Fibroblast of lung (primary cell): ENCODE measurements at regions not wholly inside any gene's neighbourhood (a gene's known extent, or its start where the extent isn't known, plus 50 kb on each side); places are given as distances from the start of the nearest gene placed in this dataset.

Experiments used
- EZH2 ChIP-seq: IDR thresholded peaks from 2 replicates; pipeline ENCODE4 v1.5.1; 2012; ENCODE audit warnings: low read length, control low read depth, mild to moderate bottlenecking; ENCODE audit errors: missing control alignments
- TF ChIP-seq, protein P1 (sequence below), 2 donors: IDR thresholded peaks in 1 of 2; conservative IDR thresholded peaks in 1 of 2; 1 replicate in 1 of 2; 2 replicates in 1 of 2; pipeline ENCODE4 v1.5.1; 2011 to 2012; ENCODE audit warnings: low read length in 2 of 2, control low read depth in 1 of 2, inconsistent platforms in 1 of 2, low read depth in 1 of 2, mild to moderate bottlenecking in 1 of 2

DNA sequence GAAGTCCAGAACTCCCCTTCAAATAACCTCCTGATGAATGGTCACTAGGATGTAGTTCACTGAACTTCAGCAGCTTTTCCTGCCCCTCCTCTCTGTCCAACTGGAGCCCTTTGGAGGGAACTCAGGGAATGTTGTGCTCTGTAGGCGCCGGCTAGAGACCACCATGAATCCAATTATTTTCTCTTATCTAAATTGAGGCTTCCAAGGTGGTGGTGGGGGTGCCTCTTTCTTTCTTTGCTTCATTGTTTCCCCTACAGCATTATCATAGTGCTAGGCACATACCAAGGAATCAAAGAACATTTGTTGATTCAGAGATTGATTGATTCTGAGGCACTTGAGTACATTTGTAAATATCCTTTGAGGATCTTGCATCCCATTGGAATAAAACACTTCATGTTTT lies 426.6 kb upstream of the PLXNA2 start:
- TF ChIP-seq, protein P1, sequence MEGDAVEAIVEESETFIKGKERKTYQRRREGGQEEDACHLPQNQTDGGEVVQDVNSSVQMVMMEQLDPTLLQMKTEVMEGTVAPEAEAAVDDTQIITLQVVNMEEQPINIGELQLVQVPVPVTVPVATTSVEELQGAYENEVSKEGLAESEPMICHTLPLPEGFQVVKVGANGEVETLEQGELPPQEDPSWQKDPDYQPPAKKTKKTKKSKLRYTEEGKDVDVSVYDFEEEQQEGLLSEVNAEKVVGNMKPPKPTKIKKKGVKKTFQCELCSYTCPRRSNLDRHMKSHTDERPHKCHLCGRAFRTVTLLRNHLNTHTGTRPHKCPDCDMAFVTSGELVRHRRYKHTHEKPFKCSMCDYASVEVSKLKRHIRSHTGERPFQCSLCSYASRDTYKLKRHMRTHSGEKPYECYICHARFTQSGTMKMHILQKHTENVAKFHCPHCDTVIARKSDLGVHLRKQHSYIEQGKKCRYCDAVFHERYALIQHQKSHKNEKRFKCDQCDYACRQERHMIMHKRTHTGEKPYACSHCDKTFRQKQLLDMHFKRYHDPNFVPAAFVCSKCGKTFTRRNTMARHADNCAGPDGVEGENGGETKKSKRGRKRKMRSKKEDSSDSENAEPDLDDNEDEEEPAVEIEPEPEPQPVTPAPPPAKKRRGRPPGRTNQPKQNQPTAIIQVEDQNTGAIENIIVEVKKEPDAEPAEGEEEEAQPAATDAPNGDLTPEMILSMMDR (conservative IDR thresholded peaks at IDR 0.05 in 1 of 2, IDR thresholded peaks at IDR 0.05 in 1 of 2; ENCODE audit: low read depth in 1 of 2, low read length in 2 of 2), result no peak
- TF ChIP-seq EZH2, result no peak
